GM21381 (cell line): ENCODE measurements at regions not wholly inside any gene's neighbourhood (a gene's known extent, or its start where the extent isn't known, plus 50 kb on each side); places are given as distances from the start of the nearest gene placed in this dataset.
"Not testable (repeated sequence)": the region's sequence is repeated elsewhere in the genome, so short reads cannot be mapped to it uniquely, and the experiment has no call there.

ENCODE experiments used
- ATAC-seq: cut with Tn5 transposase; IDR thresholded peaks from one replicate; pipeline ENCODE4 v1.9.1; 2021; ENCODE audit warnings: mild to moderate bottlenecking, moderate library complexity; ENCODE audit not compliant: unreplicated experiment

- ATAC-seq, result no peak
Observed at GRCh38 chr10:52533986-52534385, 219.9 kb downstream of the DKK1 start.

DNA sequence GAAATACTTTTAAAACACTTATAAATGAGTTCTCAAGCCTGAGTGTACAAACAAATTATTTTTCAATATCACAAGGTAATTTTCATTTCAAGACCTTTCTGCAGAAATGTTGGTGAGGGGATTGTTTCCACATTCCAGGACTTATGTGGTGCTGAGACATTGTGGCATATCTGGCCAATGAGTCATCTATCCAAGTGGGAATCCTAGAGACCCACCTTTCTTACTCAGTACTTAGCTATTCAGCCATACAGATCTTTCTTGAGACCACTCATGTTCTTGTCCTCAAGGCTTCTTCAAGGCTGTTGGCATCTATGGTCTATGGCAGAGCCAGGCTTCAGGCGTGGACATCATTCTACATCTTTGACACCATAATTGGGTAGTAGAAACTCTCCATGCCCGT, 225.4 kb downstream of the DKK1 start:
- ATAC-seq, result no peak

DNA sequence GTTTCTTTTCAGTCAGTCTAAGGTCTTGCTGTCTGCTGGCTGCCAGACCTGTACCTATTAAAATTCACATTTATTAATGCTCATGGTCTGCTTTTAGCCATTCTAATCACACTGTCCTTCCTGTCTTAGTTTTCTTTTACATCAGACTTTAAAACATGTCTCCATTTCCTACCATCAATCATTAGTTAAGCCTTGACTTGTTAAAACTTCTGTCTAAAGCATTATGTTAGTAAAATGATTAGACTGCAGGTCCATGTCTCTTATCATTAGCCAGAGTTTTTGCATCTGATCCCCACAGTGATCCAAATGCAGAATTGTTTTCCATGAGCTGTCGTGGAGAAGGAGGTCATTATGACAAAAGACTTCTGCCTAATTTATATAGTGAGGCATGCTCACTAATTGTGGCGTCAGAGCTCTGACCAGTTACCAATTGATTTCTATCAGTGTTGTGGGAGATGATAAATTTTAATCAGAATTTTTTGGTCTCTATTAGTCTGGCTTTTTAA, 226.5 kb downstream of the DKK1 start:
- ATAC-seq, result no peak

DNA sequence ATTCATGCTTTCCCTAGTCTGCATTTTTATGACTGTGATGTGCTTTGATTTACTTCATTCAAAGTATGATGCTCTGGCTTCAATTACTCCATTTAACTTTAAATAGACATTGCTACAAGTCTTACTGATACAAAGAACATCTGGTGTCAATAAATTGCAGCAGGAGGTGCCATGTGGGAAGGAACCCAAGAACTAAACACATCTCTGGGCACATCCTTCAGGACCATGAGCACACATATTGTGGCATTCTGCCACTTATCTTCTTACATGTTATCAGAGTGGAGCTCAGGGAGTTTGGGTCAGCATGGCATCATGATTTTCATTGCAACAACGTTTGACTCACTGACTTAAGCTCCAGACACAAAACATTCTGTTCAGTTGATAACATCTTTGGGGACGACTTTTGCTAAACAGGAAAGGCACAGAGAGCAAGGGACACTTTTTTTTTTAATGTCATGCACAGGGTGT, 227.0 kb downstream of the DKK1 start:
- ATAC-seq, result no peak

- ATAC-seq, result no peak
Observed at GRCh38 chr10:52542906-52543305, 228.8 kb downstream of the DKK1 start.

- ATAC-seq, result no peak
Observed at GRCh38 chr10:52551046-52551445, 221.5 kb downstream of the MBL2 start.

- no peak for ATAC-seq
Observed at GRCh38 chr10:52558090-52558489, 214.5 kb downstream of the MBL2 start.

DNA sequence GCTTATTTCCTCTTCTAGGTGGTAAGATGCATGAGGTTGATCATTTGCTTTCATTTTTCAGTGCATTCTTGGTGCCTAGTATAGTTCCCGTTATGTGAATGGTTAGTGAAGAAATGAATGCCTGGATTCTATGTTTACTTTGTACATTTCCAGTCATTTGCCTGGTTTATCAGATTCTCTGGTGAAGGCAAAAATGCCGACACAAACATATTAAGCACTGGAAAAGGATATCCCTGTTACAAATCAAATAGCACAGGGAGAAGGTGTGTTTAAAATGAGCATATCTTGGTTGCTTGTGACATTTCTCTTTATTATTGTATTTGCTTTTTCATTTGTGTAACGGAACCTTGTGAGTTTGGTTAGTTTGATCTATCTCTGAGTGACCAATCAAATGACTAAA, 211.3 kb downstream of the MBL2 start:
- no peak for ATAC-seq

GRCh38 chr10:52563360-52563759, 209.2 kb downstream of the MBL2 start:
- ATAC-seq, result no peak

DNA sequence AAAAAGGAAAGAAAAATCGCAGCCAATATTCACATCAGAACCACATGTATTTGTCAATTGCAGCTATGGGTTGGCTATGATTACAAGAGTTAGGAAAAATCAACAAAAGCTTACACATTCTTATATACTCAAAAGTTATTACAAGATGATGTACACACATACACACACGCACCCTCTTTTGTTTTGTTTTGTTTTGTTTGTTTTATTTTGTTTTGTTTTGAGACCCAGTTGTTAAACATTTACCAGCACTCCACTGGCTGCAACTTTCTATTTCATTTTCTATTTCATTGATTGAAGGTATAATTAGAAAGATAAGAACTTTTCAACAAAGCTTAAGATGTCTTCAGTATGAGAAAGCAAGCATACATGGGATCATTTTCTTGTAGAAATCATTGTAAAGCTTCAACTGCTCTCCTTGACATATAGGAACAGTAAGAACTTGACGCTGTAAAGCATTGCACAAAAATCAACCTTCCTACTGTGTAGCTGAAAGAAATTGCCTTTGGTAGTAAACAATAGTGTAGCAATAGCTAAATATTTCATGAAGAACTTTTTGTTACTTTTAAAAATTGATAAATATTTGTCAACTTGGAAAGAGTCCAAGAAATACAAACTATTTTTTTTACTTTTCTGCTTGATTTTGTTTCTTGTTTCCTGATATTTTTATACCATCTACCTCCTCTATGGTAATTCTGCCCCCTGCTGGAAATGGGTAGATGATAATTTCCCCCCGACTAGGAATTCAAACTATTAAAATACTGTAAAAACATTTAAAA, 205.9 kb downstream of the MBL2 start:
- ATAC-seq, result no peak

DNA sequence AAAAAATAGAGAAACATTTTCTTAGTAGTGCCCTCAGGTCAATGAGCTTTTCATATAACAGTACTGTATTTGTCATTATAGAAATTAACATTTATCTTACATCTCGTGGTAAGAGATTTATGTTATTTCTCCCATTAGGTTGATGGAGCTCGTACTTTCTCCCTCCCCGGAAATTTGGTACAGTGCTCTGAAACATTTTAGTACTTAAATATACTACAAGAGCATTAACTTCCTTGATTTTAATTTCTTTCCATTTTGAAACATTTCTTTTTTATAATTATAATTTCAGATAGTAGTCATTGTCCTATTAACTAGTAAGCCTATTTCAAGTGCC, 205.4 kb downstream of the MBL2 start:
- no peak for ATAC-seq

- ATAC-seq, result no peak
Observed at GRCh38 chr10:52568309-52568708, 204.3 kb downstream of the MBL2 start.

GRCh38 chr10:52570490-52570889, 202.1 kb downstream of the MBL2 start:
- no peak for ATAC-seq

- no peak for ATAC-seq
Observed at GRCh38 chr10:52571018-52571417, 201.6 kb downstream of the MBL2 start.

GRCh38 chr10:52571516-52572182, 200.9 kb downstream of the MBL2 start:
- ATAC-seq, result no peak

- no peak for ATAC-seq
Observed at GRCh38 chr10:52573347-52573746, 199.2 kb downstream of the MBL2 start.

DNA sequence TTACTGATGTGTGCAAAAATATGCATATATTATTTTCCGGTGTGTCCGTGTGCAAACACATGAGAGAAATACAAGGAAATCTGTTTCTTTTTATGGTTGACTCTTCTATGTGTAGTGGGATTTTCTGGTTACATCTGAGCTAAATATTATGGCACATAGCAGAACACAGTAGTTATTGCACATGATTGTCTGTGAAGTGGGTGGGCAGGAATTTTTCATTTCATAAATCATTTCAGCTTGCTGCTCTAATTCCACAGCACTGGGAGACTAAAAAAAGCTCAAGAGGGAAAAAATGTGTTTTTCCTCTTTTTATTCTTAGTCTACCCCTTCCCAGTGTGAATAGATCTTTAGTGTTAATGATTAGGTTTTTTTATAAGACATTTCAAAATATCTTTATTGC, 197.9 kb downstream of the MBL2 start:
- no peak for ATAC-seq

- ATAC-seq, result no peak
Observed at GRCh38 chr10:52577047-52577446, 195.5 kb downstream of the MBL2 start.

DNA sequence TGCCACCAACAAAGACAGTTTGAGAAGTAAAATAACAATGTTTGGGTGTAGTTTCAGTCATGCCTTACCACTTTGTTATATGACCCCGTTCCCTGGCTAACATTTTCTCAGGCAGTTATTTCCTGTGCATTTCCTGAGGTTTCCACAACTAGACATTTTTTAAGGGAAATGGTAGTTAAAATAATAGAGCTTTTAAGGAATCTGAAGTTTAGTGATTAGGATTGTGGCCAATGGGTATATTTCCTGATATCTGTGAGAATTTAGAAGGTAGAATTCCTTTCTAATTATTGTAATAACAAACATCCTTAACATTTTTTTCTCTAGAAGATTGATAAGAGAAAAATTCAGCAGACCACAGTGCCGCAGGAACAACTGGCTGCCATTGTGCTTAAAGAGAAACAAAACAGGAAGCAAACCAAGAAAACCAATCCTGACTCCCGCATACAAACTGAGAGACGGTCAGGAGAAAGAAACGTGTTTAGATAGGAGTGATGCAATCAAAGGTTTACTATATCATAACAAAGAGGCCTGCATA, 193.6 kb downstream of the MBL2 start:
- ATAC-seq, result no peak

DNA sequence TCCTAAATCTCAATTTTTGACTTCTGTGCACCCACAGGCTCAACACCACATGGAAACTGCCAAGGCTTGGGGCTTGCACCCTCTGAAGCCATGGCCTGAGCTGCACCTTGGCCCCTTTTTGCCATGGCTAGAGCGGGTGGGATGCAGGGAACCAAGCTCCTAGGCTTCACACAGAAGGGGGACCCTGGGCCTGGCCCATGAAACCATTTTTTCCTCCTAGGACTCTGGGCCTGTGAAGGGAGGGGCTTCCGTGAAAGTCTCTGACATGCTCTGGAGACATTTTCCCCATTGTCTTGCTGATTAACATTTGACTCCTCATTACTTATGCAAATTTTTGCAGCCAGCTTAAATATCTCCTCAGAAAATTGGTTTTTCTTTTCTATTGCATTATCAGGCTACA, 190.9 kb downstream of the MBL2 start:
- not testable (repeated sequence) for ATAC-seq

GRCh38 chr10:52583336-52583735, 189.2 kb downstream of the MBL2 start:
- ATAC-seq, result no peak

DNA sequence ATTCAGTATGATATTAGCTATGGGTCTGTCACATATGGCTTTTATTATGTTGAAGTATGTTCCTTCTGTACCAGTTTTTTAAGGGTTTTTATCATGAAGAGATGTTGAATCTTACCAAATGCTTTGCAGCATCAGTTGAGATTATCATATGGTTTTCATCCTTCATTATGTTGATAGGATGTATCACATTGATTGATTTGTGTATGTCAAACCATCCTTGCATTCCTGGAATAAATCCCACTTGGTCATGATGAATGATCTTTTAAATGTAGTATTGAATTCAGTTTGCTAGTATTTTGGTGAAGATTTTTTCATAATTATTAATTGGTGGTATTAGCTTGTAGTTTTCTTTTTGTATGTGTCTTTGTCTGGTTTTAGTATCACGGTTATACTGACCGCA, 185.9 kb downstream of the MBL2 start:
- ATAC-seq, result no peak
